ENCODE measurements at regions not wholly inside any gene's neighbourhood (a gene's known extent, or its start where the extent isn't known, plus 50 kb on each side); places are given as distances from the start of the nearest gene placed in this dataset.
"Not testable (repeated sequence)": the region's sequence is repeated elsewhere in the genome, so short reads cannot be mapped to it uniquely, and the experiment has no call there.

- no peak for DNase-seq
These were observed 226.2 kb downstream of the CCDC74A start for GRCh38 chr2:131753640-131754561.

GRCh38 chr2:131754929-131755720 lies 227.4 kb downstream of the CCDC74A start:
- DNase-seq: no peak

- no peak for DNase-seq
These were observed 228.6 kb downstream of the CCDC74A start for GRCh38 chr2:131756141-131756907.

GRCh38 chr2:131758941-131759340 lies 231.3 kb downstream of the CCDC74A start:
- DNase-seq: not testable (repeated sequence)

GRCh38 chr2:131774955-131775555 lies 247.4 kb downstream of the CCDC74A start:
- DNase-seq: not testable (repeated sequence)

- DNase-seq: not testable (repeated sequence)
These were observed 248.3 kb downstream of the CCDC74A start for GRCh38 chr2:131775903-131776506.

GRCh38 chr2:131780446-131780845 lies 252.8 kb downstream of the CCDC74A start:
- DNase-seq: not testable (repeated sequence)

- DNase-seq: no peak
These were observed 273.6 kb downstream of the CCDC74A start for GRCh38 chr2:131801210-131801744.

GRCh38 chr2:131801745-131802350 lies 274.2 kb downstream of the CCDC74A start:
- peak; percentile 21 for DNase-seq

- DNase-seq: not testable (repeated sequence)
These were observed 274.7 kb downstream of the CCDC74A start for GRCh38 chr2:131802351-131802836.

- DNase-seq: not testable (repeated sequence)
These were observed 275.5 kb downstream of the CCDC74A start for GRCh38 chr2:131803237-131803636.

- not testable (repeated sequence) for DNase-seq
These were observed 284.9 kb downstream of the CCDC74A start for GRCh38 chr2:131812605-131813004.

GRCh38 chr2:131813378-131813777 lies 285.7 kb downstream of the CCDC74A start:
- not testable (repeated sequence) for DNase-seq

GRCh38 chr2:131818267-131818973 lies 290.7 kb downstream of the CCDC74A start:
- DNase-seq: not testable (repeated sequence)

GRCh38 chr2:131822237-131822721 lies 294.6 kb downstream of the CCDC74A start:
- not testable (repeated sequence) for DNase-seq

GRCh38 chr2:131823058-131823457 lies 295.4 kb downstream of the CCDC74A start:
- DNase-seq: not testable (repeated sequence)

GRCh38 chr2:131824986-131825385 lies 297.3 kb downstream of the CCDC74A start:
- DNase-seq: not testable (repeated sequence)

GRCh38 chr2:131827481-131828163 lies 299.9 kb downstream of the CCDC74A start:
- no peak for DNase-seq

- no peak for DNase-seq
These were observed 300.5 kb downstream of the CCDC74A start for GRCh38 chr2:131828164-131828561.

Data from NCI-H2029 (cell line).